Mucosa of descending colon (tissue), 3 donors: ENCODE measurements at regions not wholly inside any gene's neighbourhood (a gene's known extent, or its start where the extent isn't known, plus 50 kb on each side); places are given as distances from the start of the nearest gene placed in this dataset.
"Not testable (repeated sequence)": the region's sequence is repeated elsewhere in the genome, so short reads cannot be mapped to it uniquely, and the experiment has no call there.

Experiments used
- ATAC-seq: fragments of 200-7000 bp; cut with Tn5 transposase; one replicate; pipeline ENCODE4 v1.9.1; 2020; ENCODE audit warnings: mild to moderate bottlenecking, moderate library complexity
- DNase-seq, 3 donors: peaks; one replicate each; pipeline ENCODE4 v3.0.0-alpha.2; 2020
- H3K36me3 ChIP-seq: fragments of 200-600 bp; one replicate; pipeline ENCODE4 v1.8.0; 2021; ENCODE audit warnings: low read depth, mild to moderate bottlenecking
- H3K4me1 ChIP-seq: fragments of 200-600 bp; one replicate; pipeline ENCODE4 v1.8.0; 2021; ENCODE audit warnings: low read depth, mild to moderate bottlenecking
- H3K4me3 ChIP-seq: fragments of 200-600 bp; one replicate; pipeline ENCODE4 v1.8.0; 2021; ENCODE audit warnings: mild to moderate bottlenecking
- H3K9me3 ChIP-seq: fragments of 200-600 bp; one replicate; pipeline ENCODE4 v1.8.0; 2021; ENCODE audit warnings: mild to moderate bottlenecking
- CTCF ChIP-seq: fragments of 200-600 bp; IDR thresholded peaks from one replicate; pipeline ENCODE4 v1.8.0; 2022; ENCODE audit warnings: antibody characterized with exemption, mild to moderate bottlenecking
- intact Hi-C, 2 donors: fragments of 100-400 bp; cut with DNase I in 1 of 2; cut with micrococcal nuclease in 1 of 2; formaldehyde crosslinking; loops; one replicate each; pipeline versions ENCODE4 v1.11.0 to v1.11.1; 2022; cut with DNase I, micrococcal nuclease
- donor health status: DM: no; HTN: no; CAD: no; lungs with moderate emphysema.
- donor health status: DM: no; HTN: no; CAD: no.
- donor health status: DM: no; HTN: yes; CAD: no.

DNA sequence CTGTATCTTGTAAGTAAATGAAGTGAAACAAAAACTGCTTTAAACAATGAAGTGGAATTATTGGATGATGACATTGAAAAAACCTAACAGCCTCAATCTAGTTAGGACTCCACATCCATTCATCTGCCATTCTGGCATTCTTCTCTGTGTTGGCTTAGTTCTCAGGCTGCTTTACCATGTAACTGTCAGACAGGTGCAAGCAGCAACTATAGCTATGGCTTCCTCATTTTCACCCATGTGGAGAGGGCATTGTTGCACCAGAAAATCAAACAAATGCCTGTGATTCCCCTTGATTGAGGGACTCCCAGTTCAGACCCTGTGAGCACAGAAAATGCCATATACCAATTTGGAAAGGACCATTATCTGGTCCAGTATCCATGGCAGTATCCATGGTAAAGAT, 129.5 kb upstream of the NYAP2 start:
- no peak for TF ChIP-seq CTCF
- intact Hi-C loops = no loop called here
- H3K36me3 ChIP-seq = no peaks in the 10 kb centered on the region
- no peak overlapping the region for H3K4me3 ChIP-seq
- DNase-seq (no peak), ATAC-seq (no peak)
- no peaks in the 10 kb centered on the region for H3K9me3 ChIP-seq
- no peaks in the 10 kb centered on the region for H3K4me1 ChIP-seq

DNA sequence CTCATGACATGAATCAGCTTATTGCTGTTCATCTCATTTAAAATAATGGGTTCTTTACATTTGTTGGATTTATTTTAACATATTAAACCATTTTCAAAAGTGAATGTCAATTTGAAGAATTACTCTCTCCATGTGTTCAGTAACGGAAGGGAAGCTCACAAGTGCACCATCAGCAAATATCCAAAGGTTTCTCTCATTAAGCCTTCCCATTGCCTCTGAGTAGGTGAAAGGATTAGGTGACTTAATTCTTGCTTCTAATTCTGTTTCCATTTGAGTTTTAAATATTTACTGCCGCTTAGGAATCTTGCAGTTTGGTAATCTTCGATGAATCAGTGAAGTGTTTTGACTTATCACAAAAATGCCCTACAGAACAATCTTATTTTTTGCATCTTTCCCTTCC, 145.1 kb upstream of the NYAP2 start:
- intact Hi-C loops = no loop called here
- Histone ChIP-seq H3K4me3 (no peak overlapping the region), H3K36me3 (no peaks in the 10 kb centered on the region), H3K9me3 (no peaks in the 10 kb centered on the region), H3K4me1 (no peaks in the 10 kb centered on the region)
- DNase-seq (no peak), ATAC-seq (no peak)
- TF ChIP-seq CTCF = no peak

DNA sequence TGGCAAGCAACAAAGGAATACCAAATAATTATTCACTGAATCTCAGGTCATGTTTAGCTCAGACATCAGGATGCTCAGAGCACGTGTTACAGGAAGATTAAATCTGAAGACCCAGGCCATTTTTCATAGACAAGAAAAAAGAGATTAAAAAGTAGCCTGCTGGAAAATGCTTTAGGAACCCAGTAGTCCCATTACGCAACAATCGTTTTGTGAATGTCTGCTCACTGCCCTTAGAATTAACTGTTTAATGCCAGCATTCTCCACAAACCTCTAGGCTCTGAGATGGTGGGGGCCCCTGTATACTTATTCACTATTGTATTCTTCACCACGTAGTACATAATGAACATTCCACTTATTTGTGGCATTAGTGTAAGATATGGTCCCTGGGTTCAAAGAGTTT, 154.6 kb upstream of the NYAP2 start:
- Histone ChIP-seq H3K9me3 (no peaks in the 10 kb centered on the region), H3K4me1 (no peaks in the 10 kb centered on the region), H3K4me3 (no peak overlapping the region), H3K36me3 (no peaks in the 10 kb centered on the region)
- DNase-seq (no peak), ATAC-seq (no peak)
- no peak for TF ChIP-seq CTCF
- intact Hi-C loops = no loop called here

- no peak for TF ChIP-seq CTCF
- no peak overlapping the region for H3K4me3 ChIP-seq
Measured at GRCh38 chr2:225236769-225237323, 162.7 kb upstream of the NYAP2 start.

DNA sequence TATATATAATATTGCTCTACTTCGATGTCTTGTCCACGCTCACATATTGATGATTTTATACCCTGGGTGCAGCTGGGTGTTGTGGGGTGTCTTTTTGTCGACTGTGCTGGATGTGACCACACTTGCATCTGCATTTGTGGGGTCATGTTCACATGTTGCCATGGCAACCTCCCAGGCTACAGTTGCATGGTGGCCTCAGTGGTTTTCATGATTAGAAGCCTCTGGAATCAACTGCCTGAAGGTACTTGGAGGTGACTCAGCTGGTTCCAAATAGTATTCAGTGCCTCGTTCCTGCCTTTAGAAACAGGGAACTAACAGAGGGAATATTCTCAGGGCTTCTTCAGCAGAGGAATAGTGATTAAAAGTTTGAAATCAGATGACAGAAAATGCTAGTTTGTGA, 166.3 kb upstream of the NYAP2 start:
- no peak for TF ChIP-seq CTCF
- no peak overlapping the region for H3K4me3 ChIP-seq
- H3K9me3 ChIP-seq = no peaks in the 10 kb centered on the region
- intact Hi-C loops = no loop called here
- H3K4me1 ChIP-seq = no peaks in the 10 kb centered on the region
- no peaks in the 10 kb centered on the region for H3K36me3 ChIP-seq
- DNase-seq (no peak), ATAC-seq (no peak)

More at GRCh38 chr2:225236769-225237323, 162.7 kb upstream of the NYAP2 start:
- Histone ChIP-seq H3K4me1 (no peaks in the 10 kb centered on the region), H3K36me3 (no peaks in the 10 kb centered on the region), H3K9me3 (no peaks in the 10 kb centered on the region)
- intact Hi-C loops = no loop called here
- ATAC-seq = no peak
- no peak for DNase-seq

- DNase-seq (no peak), ATAC-seq (no peak)
- H3K9me3 ChIP-seq = no peaks in the 10 kb centered on the region
- no peak overlapping the region for H3K4me3 ChIP-seq
- H3K36me3 ChIP-seq = no peaks in the 10 kb centered on the region
- intact Hi-C loops = no loop called here
- no peak for TF ChIP-seq CTCF
- no peaks in the 10 kb centered on the region for H3K4me1 ChIP-seq
Measured at GRCh38 chr2:225231900-225232299, 167.6 kb upstream of the NYAP2 start.

- H3K36me3 ChIP-seq, H3K4me1 ChIP-seq, ATAC-seq, intact Hi-C loops, H3K9me3 ChIP-seq, H3K4me3 ChIP-seq, DNase-seq: not testable (repeated sequence)
Measured at GRCh38 chr2:225229346-225229745, 170.2 kb upstream of the NYAP2 start.
